ENCODE measurements at regions not wholly inside any gene's neighbourhood (a gene's known extent, or its start where the extent isn't known, plus 50 kb on each side); places are given as distances from the start of the nearest gene placed in this dataset.
"Not testable (repeated sequence)": the region's sequence is repeated elsewhere in the genome, so short reads cannot be mapped to it uniquely, and the experiment has no call there.

DNA sequence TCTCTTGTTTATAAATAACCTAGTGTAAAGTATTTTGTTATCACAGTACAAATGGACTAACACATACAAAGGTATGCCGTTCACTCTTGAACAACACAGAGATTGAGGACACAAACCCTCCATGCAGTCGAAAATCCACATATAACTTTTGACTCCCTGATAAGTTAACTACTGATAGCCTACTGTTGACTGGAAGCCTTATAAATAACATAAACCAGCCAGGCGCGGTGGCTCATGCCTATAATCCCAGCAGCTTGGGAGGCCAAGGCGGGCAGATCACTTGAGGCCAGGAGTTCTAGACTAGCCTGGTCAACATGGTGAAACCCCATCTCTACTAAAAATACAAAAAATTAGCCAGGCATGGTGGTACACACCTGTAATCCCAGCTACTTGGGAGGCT lies 290.1 kb upstream of the IGF1R start:
- H3K4me3 ChIP-seq; H2AFZ ChIP-seq (ENCODE audit: low read depth, low read length); H4K20me1 ChIP-seq (replicated peaks; ENCODE audit: control insufficient read depth, insufficient read depth, low read length); H3K36me3 ChIP-seq (ENCODE audit: control insufficient read depth, insufficient read depth, low read length); POLR2A ChIA-PET; ATAC-seq; H3K27ac ChIP-seq (ENCODE audit: extremely low read depth, low read depth, low read length); FAIRE-seq; CTCF ChIA-PET (ENCODE audit: low intra/inter-chr PET ratio); H3K9me1 ChIP-seq (ENCODE audit: control insufficient read depth, insufficient read depth, low read length); in situ Hi-C loops (cut with MboI); DNase-seq (ENCODE audit: extremely low read depth in 1 of 4, low spot score in 3 of 4); H3K4me1 ChIP-seq (replicated peaks in 1 of 2; ENCODE audit: control insufficient read depth in 2 of 2, insufficient read depth in 2 of 2, low read length in 2 of 2); intact Hi-C loops (cut with micrococcal nuclease); H3K9ac ChIP-seq (ENCODE audit: insufficient read depth in 1 of 2, low read depth in 2 of 2, low read length in 2 of 2); H3K4me2 ChIP-seq (ENCODE audit: insufficient read depth, low read length); BruUV-seq (replicated peaks); H3K27me3 ChIP-seq (ENCODE audit: control insufficient read depth in 2 of 2, insufficient read depth in 2 of 2, low read length in 2 of 2); H3K9me3 ChIP-seq (replicated peaks; ENCODE audit: control insufficient read depth, insufficient read depth, low read depth, low read length); H3K79me2 ChIP-seq (ENCODE audit: control insufficient read depth, insufficient read depth, low read length): not testable (repeated sequence)
- WGBS (ENCODE audit: insufficient coverage, low coverage, missing lambda C conversion rate): 4% methylated on average over 5 of the region's 5 CpGs

DNA sequence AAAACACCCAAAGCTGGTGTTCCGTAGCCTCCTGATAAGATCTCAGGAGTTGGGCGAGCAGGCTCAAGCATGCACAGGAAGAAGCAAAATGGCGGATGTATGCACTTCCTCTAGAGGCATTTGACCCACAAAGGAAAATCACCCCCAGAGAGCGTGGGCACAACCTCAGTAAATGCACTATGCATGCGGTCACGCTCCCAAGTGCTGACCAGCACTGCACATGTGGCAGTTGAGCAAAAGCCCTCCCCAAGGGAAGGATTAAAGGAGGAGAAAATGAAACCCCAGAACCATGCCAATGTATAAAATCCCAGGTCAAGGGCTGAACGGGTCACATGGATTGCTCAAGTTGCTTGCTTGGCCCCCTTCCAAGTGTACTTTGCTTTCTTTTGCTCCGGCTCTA lies 289.4 kb upstream of the IGF1R start:
- H3K9ac ChIP-seq (ENCODE audit: insufficient read depth in 1 of 2, low read depth in 2 of 2, low read length in 2 of 2): no peak overlapping the region
- ChIA-PET CTCF (ENCODE audit: low intra/inter-chr PET ratio) (no interaction called here), POLR2A (no interaction called here)
- no peak overlapping the region for H3K4me3 ChIP-seq
- FAIRE-seq: no peak
- no peaks in the 10 kb centered on the region for H3K79me2 ChIP-seq (ENCODE audit: control insufficient read depth, insufficient read depth, low read length)
- no peaks in the 10 kb centered on the region for H3K9me1 ChIP-seq (ENCODE audit: control insufficient read depth, insufficient read depth, low read length)
- no peaks in the 10 kb centered on the region for H3K27me3 ChIP-seq (ENCODE audit: control insufficient read depth in 2 of 2, insufficient read depth in 2 of 2, low read length in 2 of 2)
- DNase-seq (ENCODE audit: extremely low read depth in 1 of 4, low spot score in 3 of 4): no peak
- 3% methylated on average over 8 of the region's 8 CpGs for WGBS (ENCODE audit: insufficient coverage, low coverage, missing lambda C conversion rate)
- no peak overlapping the region for H3K27ac ChIP-seq (ENCODE audit: extremely low read depth, low read depth, low read length)
- H3K4me1 ChIP-seq (replicated peaks in 1 of 2; ENCODE audit: control insufficient read depth in 2 of 2, insufficient read depth in 2 of 2, low read length in 2 of 2): no peaks in the 10 kb centered on the region
- no peaks in the 10 kb centered on the region for H3K9me3 ChIP-seq (replicated peaks; ENCODE audit: control insufficient read depth, insufficient read depth, low read depth, low read length)
- no peak for ATAC-seq
- no peaks in the 10 kb centered on the region for H3K36me3 ChIP-seq (ENCODE audit: control insufficient read depth, insufficient read depth, low read length)
- H4K20me1 ChIP-seq (replicated peaks; ENCODE audit: control insufficient read depth, insufficient read depth, low read length): no peaks in the 10 kb centered on the region
- H2AFZ ChIP-seq (ENCODE audit: low read depth, low read length): no peak overlapping the region
- BruUV-seq (replicated peaks): no TSS peak
- in situ Hi-C loops (cut with MboI): no loop called here
- intact Hi-C loops (cut with micrococcal nuclease): no loop called here
- no peak overlapping the region for H3K4me2 ChIP-seq (ENCODE audit: insufficient read depth, low read length)
- TF ChIP-seq RBM34 (IDR thresholded peaks at IDR 0.05; ENCODE audit: borderline replicate concordance, insufficient read depth, low read length) (no peak), FOXM1 (IDR thresholded peaks at IDR 0.05; ENCODE audit: low read depth) (no peak), FOXM1 (CRISPR knock-in tag; IDR thresholded peaks at IDR 0.05; ENCODE audit: low read depth) (no peak), ZSCAN29 (IDR thresholded peaks at IDR 0.05) (no peak), POLR2A (conservative IDR thresholded peaks at IDR 0.05) (no peak), MIER1 (IDR thresholded peaks at IDR 0.05; ENCODE audit: low read depth) (no peak), FOXK1 (CRISPR knock-in tag; IDR thresholded peaks at IDR 0.05; ENCODE audit: borderline replicate concordance) (no peak), ZNF274 (IDR thresholded peaks at IDR 0.05; ENCODE audit: borderline replicate concordance, low read depth, low read length) (no peak)
- TF ChIP-seq, protein P1, sequence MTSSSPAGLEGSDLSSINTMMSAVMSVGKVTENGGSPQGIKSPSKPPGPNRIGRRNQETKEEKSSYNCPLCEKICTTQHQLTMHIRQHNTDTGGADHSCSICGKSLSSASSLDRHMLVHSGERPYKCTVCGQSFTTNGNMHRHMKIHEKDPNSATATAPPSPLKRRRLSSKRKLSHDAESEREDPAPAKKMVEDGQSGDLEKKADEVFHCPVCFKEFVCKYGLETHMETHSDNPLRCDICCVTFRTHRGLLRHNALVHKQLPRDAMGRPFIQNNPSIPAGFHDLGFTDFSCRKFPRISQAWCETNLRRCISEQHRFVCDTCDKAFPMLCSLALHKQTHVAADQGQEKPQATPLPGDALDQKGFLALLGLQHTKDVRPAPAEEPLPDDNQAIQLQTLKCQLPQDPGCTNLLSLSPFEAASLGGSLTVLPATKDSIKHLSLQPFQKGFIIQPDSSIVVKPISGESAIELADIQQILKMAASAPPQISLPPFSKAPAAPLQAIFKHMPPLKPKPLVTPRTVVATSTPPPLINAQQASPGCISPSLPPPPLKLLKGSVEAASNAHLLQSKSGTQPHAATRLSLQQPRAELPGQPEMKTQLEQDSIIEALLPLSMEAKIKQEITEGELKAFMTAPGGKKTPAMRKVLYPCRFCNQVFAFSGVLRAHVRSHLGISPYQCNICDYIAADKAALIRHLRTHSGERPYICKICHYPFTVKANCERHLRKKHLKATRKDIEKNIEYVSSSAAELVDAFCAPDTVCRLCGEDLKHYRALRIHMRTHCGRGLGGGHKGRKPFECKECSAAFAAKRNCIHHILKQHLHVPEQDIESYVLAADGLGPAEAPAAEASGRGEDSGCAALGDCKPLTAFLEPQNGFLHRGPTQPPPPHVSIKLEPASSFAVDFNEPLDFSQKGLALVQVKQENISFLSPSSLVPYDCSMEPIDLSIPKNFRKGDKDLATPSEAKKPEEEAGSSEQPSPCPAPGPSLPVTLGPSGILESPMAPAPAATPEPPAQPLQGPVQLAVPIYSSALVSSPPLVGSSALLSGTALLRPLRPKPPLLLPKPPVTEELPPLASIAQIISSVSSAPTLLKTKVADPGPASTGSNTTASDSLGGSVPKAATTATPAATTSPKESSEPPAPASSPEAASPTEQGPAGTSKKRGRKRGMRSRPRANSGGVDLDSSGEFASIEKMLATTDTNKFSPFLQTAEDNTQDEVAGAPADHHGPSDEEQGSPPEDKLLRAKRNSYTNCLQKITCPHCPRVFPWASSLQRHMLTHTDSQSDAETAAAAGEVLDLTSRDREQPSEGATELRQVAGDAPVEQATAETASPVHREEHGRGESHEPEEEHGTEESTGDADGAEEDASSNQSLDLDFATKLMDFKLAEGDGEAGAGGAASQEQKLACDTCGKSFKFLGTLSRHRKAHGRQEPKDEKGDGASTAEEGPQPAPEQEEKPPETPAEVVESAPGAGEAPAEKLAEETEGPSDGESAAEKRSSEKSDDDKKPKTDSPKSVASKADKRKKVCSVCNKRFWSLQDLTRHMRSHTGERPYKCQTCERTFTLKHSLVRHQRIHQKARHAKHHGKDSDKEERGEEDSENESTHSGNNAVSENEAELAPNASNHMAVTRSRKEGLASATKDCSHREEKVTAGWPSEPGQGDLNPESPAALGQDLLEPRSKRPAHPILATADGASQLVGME (CRISPR knock-in tag; IDR thresholded peaks at IDR 0.05): no peak
- TF ChIP-seq, protein P2, sequence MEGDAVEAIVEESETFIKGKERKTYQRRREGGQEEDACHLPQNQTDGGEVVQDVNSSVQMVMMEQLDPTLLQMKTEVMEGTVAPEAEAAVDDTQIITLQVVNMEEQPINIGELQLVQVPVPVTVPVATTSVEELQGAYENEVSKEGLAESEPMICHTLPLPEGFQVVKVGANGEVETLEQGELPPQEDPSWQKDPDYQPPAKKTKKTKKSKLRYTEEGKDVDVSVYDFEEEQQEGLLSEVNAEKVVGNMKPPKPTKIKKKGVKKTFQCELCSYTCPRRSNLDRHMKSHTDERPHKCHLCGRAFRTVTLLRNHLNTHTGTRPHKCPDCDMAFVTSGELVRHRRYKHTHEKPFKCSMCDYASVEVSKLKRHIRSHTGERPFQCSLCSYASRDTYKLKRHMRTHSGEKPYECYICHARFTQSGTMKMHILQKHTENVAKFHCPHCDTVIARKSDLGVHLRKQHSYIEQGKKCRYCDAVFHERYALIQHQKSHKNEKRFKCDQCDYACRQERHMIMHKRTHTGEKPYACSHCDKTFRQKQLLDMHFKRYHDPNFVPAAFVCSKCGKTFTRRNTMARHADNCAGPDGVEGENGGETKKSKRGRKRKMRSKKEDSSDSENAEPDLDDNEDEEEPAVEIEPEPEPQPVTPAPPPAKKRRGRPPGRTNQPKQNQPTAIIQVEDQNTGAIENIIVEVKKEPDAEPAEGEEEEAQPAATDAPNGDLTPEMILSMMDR (IDR thresholded peaks at IDR 0.05 in 2 of 3, conservative IDR thresholded peaks at IDR 0.05 in 1 of 3; ENCODE audit: insufficient read depth in 2 of 3, low read depth in 1 of 3, low read length in 3 of 3): no peak
